ENCODE measurements at regions not wholly inside any gene's neighbourhood (a gene's known extent, or its start where the extent isn't known, plus 50 kb on each side); places are given as distances from the start of the nearest gene placed in this dataset.

GRCh38 chr14:105805701-105806100 lies 279.3 kb downstream of the TMEM121 start:
- TF ChIP-seq TAF1 (IDR thresholded peaks at IDR 0.05; ENCODE audit: low read depth, low read length) = no peak
- TF ChIP-seq POLR2AphosphoS5 (IDR thresholded peaks at IDR 0.05; ENCODE audit: low read depth, low read length) = no peak
